ENCODE measurements at regions not wholly inside any gene's neighbourhood (a gene's known extent, or its start where the extent isn't known, plus 50 kb on each side); places are given as distances from the start of the nearest gene placed in this dataset.

DNA sequence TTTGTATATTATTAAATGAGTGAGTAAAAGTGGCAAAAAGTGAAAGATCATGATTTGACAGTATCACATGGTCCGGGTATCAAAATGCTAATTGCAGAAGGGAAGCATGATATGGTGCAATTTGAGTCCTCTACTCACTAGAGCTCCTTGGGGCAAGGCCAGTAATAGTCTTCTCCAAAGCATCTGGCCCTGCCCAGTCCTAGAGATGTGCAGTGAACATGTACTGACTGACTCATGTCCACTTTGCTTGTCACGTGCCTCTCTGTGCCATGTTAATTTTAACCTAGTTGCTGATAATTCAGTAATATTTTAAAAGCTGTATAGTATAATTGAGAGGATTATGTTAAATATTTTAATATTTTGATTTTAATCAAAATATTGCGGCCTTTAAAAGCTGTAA lies 54.6 kb upstream of the TENM3 start:
- TF ChIP-seq, protein P1, sequence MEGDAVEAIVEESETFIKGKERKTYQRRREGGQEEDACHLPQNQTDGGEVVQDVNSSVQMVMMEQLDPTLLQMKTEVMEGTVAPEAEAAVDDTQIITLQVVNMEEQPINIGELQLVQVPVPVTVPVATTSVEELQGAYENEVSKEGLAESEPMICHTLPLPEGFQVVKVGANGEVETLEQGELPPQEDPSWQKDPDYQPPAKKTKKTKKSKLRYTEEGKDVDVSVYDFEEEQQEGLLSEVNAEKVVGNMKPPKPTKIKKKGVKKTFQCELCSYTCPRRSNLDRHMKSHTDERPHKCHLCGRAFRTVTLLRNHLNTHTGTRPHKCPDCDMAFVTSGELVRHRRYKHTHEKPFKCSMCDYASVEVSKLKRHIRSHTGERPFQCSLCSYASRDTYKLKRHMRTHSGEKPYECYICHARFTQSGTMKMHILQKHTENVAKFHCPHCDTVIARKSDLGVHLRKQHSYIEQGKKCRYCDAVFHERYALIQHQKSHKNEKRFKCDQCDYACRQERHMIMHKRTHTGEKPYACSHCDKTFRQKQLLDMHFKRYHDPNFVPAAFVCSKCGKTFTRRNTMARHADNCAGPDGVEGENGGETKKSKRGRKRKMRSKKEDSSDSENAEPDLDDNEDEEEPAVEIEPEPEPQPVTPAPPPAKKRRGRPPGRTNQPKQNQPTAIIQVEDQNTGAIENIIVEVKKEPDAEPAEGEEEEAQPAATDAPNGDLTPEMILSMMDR (IDR thresholded peaks at IDR 0.05; ENCODE audit: insufficient read depth, low read depth, low read length), result no peak
- TF ChIP-seq EZH2 (IDR thresholded peaks at IDR 0.05; ENCODE audit: insufficient read depth, low read length), result no peak
